ENCODE measurements at regions not wholly inside any gene's neighbourhood (a gene's known extent, or its start where the extent isn't known, plus 50 kb on each side); places are given as distances from the start of the nearest gene placed in this dataset.

GRCh38 chr9:119902611-119903010 lies 533.4 kb upstream of the BRINP1 start:
- no peak overlapping the region for H3K27ac ChIP-seq
- H3K36me3 ChIP-seq (replicated peaks): no peaks in the 10 kb centered on the region
- no peak overlapping the region for H3K4me3 ChIP-seq (ENCODE audit: low read depth, low read length)
- no peak for TF ChIP-seq CTCF (IDR thresholded peaks at IDR 0.05; ENCODE audit: low read depth, low read length, missing control alignments)
- DNase-seq: no peak
- no peaks in the 10 kb centered on the region for H3K27me3 ChIP-seq (replicated peaks)
- in situ Hi-C loops (cut with HindIII; ENCODE audit: low pct_ligation_motif_present, low sequenced_read_pairs): no loop called here

GRCh38 chr9:119898316-119898715 lies 529.1 kb upstream of the BRINP1 start:
- no peak for TF ChIP-seq CTCF (IDR thresholded peaks at IDR 0.05; ENCODE audit: low read depth, low read length, missing control alignments)
- H3K27ac ChIP-seq: no peak overlapping the region
- H3K36me3 ChIP-seq (replicated peaks): no peaks in the 10 kb centered on the region
- in situ Hi-C loops (cut with HindIII; ENCODE audit: low pct_ligation_motif_present, low sequenced_read_pairs): no loop called here
- H3K4me3 ChIP-seq (ENCODE audit: low read depth, low read length): no peak overlapping the region
- H3K27me3 ChIP-seq (replicated peaks): no peaks in the 10 kb centered on the region
- DNase-seq: no peak

- Histone ChIP-seq H3K4me3 (ENCODE audit: low read depth, low read length) (no peak overlapping the region), H3K36me3 (replicated peaks) (no peaks in the 10 kb centered on the region), H3K27ac (no peak overlapping the region), H3K27me3 (replicated peaks) (no peaks in the 10 kb centered on the region)
- DNase-seq: no peak
- TF ChIP-seq CTCF (IDR thresholded peaks at IDR 0.05; ENCODE audit: low read depth, low read length, missing control alignments): no peak
- in situ Hi-C loops (cut with HindIII; ENCODE audit: low pct_ligation_motif_present, low sequenced_read_pairs): no loop called here
Measured at GRCh38 chr9:119884438-119884837, 515.2 kb upstream of the BRINP1 start.

- Histone ChIP-seq H3K27ac (no peak overlapping the region), H3K36me3 (replicated peaks) (no peaks in the 10 kb centered on the region), H3K4me3 (ENCODE audit: low read depth, low read length) (no peak overlapping the region), H3K27me3 (replicated peaks) (no peaks in the 10 kb centered on the region)
- no peak for DNase-seq
- TF ChIP-seq CTCF (IDR thresholded peaks at IDR 0.05; ENCODE audit: low read depth, low read length, missing control alignments): no peak
- in situ Hi-C loops (cut with HindIII; ENCODE audit: low pct_ligation_motif_present, low sequenced_read_pairs): no loop called here
Measured at GRCh38 chr9:119881898-119882297, 512.7 kb upstream of the BRINP1 start.

- Histone ChIP-seq H3K27me3 (replicated peaks) (no peaks in the 10 kb centered on the region), H3K36me3 (replicated peaks) (no peaks in the 10 kb centered on the region), H3K27ac (no peak overlapping the region), H3K4me3 (ENCODE audit: low read depth, low read length) (no peak overlapping the region)
- TF ChIP-seq CTCF (IDR thresholded peaks at IDR 0.05; ENCODE audit: low read depth, low read length, missing control alignments): no peak
- DNase-seq: no peak
- in situ Hi-C loops (cut with HindIII; ENCODE audit: low pct_ligation_motif_present, low sequenced_read_pairs): no loop called here
Measured at GRCh38 chr9:119880361-119880760, 511.1 kb upstream of the BRINP1 start.

GRCh38 chr9:119877306-119877705 lies 508.1 kb upstream of the BRINP1 start:
- Histone ChIP-seq H3K4me3 (ENCODE audit: low read depth, low read length) (no peak overlapping the region), H3K27me3 (replicated peaks) (no peaks in the 10 kb centered on the region), H3K36me3 (replicated peaks) (no peaks in the 10 kb centered on the region), H3K27ac (no peak overlapping the region)
- TF ChIP-seq CTCF (IDR thresholded peaks at IDR 0.05; ENCODE audit: low read depth, low read length, missing control alignments): no peak
- in situ Hi-C loops (cut with HindIII; ENCODE audit: low pct_ligation_motif_present, low sequenced_read_pairs): no loop called here
- no peak for DNase-seq

Data from brain microvascular endothelial cell (primary cell).